ENCODE measurements at regions not wholly inside any gene's neighbourhood (a gene's known extent, or its start where the extent isn't known, plus 50 kb on each side); places are given as distances from the start of the nearest gene placed in this dataset.
"Not testable (repeated sequence)": the region's sequence is repeated elsewhere in the genome, so short reads cannot be mapped to it uniquely, and the experiment has no call there.

GRCh38 chr6:4677011-4677750 lies 99.0 kb upstream of the CDYL start:
- no peak for DNase-seq

- DNase-seq: no peak
Measured at GRCh38 chr6:4676016-4676415, 100.2 kb upstream of the CDYL start.

- no peak for DNase-seq
Measured at GRCh38 chr6:4675121-4675520, 101.1 kb upstream of the CDYL start.

- no peak for DNase-seq
Measured at GRCh38 chr6:4673861-4674260, 102.3 kb upstream of the CDYL start.

GRCh38 chr6:4672772-4673171 lies 103.4 kb upstream of the CDYL start:
- DNase-seq: no peak

- no peak for DNase-seq
Measured at GRCh38 chr6:4671587-4672115, 104.6 kb upstream of the CDYL start.

GRCh38 chr6:4670824-4671409 lies 105.3 kb upstream of the CDYL start:
- DNase-seq: no peak

- DNase-seq: no peak
Measured at GRCh38 chr6:4670290-4670689, 105.9 kb upstream of the CDYL start.

- DNase-seq: no peak
Measured at GRCh38 chr6:4668271-4669179, 107.7 kb upstream of the CDYL start.

GRCh38 chr6:4667591-4667990 lies 108.6 kb upstream of the CDYL start:
- no peak for DNase-seq

GRCh38 chr6:4666886-4667513 lies 109.2 kb upstream of the CDYL start:
- DNase-seq: no peak

- DNase-seq: no peak
Measured at GRCh38 chr6:4665489-4666417, 110.5 kb upstream of the CDYL start.

GRCh38 chr6:4664911-4665310 lies 111.3 kb upstream of the CDYL start:
- DNase-seq: no peak

GRCh38 chr6:4664117-4664626 lies 112.0 kb upstream of the CDYL start:
- DNase-seq: no peak

- no peak for DNase-seq
Measured at GRCh38 chr6:4662886-4663285, 113.3 kb upstream of the CDYL start.

GRCh38 chr6:4661391-4661790 lies 114.8 kb upstream of the CDYL start:
- no peak for DNase-seq

GRCh38 chr6:4660377-4661321 lies 115.6 kb upstream of the CDYL start:
- no peak for DNase-seq

GRCh38 chr6:4659719-4660118 lies 116.5 kb upstream of the CDYL start:
- not testable (repeated sequence) for DNase-seq

- DNase-seq: no peak
Measured at GRCh38 chr6:4658486-4658885, 117.7 kb upstream of the CDYL start.

GRCh38 chr6:4656106-4656505 lies 120.1 kb upstream of the CDYL start:
- DNase-seq: no peak

All from CD4-positive, alpha-beta T cell treated with Interleukin-12 subunit alpha and Interleukin-12 subunit beta, for 1 hour (primary cell).